Lower leg skin (tissue), 3 donors: ENCODE measurements at regions not wholly inside any gene's neighbourhood (a gene's known extent, or its start where the extent isn't known, plus 50 kb on each side); places are given as distances from the start of the nearest gene placed in this dataset.

ENCODE experiments used
- CTCF ChIP-seq, 3 donors: fragments of 450-650 bp; IDR thresholded peaks; one replicate each; pipeline ENCODE4 v1.5.1; 2016; ENCODE audit warnings: antibody characterized with exemption in 3 of 3, mild to moderate bottlenecking in 3 of 3, moderate library complexity in 2 of 3
- POLR2A ChIP-seq, 2 donors: fragments of 450-650 bp; IDR thresholded peaks; one replicate each; pipeline ENCODE4 v1.6.1; 2016 to 2017; ENCODE audit warnings: antibody characterized with exemption in 2 of 2, mild to moderate bottlenecking in 1 of 2, moderate library complexity in 1 of 2

GRCh38 chr13:93173654-93174053 lies 53.0 kb upstream of the GPC6 start:
- TF ChIP-seq CTCF (IDR thresholded peaks at IDR 0.05) = no peak
- no peak for TF ChIP-seq POLR2A (IDR thresholded peaks at IDR 0.05)
